K562 (cell line): ENCODE measurements at regions not wholly inside any gene's neighbourhood (a gene's known extent, or its start where the extent isn't known, plus 50 kb on each side); places are given as distances from the start of the nearest gene placed in this dataset.

ENCODE experiments used
- E2F3 ChIP-seq: fragments of 250-450 bp; sonication (Bioruptor Pico); IDR thresholded peaks from 2 replicates; pipeline ENCODE4 v1.4.0; 2020; ENCODE audit warnings: mild to moderate bottlenecking
- ETV1 ChIP-seq: fragments of 450-650 bp; conservative IDR thresholded peaks from 2 replicates; pipeline ENCODE4 v1.6.1; 2016; ENCODE audit warnings: missing genetic modification characterization, control low read depth, low read depth, missing compliant biosample characterization
- FOXJ3 ChIP-seq: sonication (generic); formaldehyde crosslinking; IDR thresholded peaks from 2 replicates; pipeline ENCODE4 v1.4.0; 2020; ENCODE audit warnings: mild to moderate bottlenecking, missing genetic modification reagents
- FOXK2 ChIP-seq, 2 experiments: fragments of 450-650 bp; IDR thresholded peaks in 1 of 2; conservative IDR thresholded peaks in 1 of 2; 2 replicates each; pipeline ENCODE4 v1.6.1; 2016; ENCODE audit warnings: low read depth in 2 of 2, mild to moderate bottlenecking in 1 of 2
- GABPB1 ChIP-seq: sonication (generic); formaldehyde crosslinking; IDR thresholded peaks from 2 replicates; pipeline ENCODE4 v1.8.0; 2022; ENCODE audit warnings: mild to moderate bottlenecking, missing genetic modification reagents
- SPI1 ChIP-seq: IDR thresholded peaks from 2 replicates; pipeline ENCODE4 v1.6.1; 2011; ENCODE audit warnings: low read depth, low read length, control low read depth, borderline replicate concordance
- SRSF3 ChIP-seq: fragments of 200-400 bp; formaldehyde crosslinking; IDR thresholded peaks from 2 replicates; pipeline ENCODE4 v1.6.1; 2016; ENCODE audit warnings: mild to moderate bottlenecking, low read length, moderate library complexity; ENCODE audit not compliant: insufficient read depth
- TCFL5 ChIP-seq: fragments of 250-450 bp; sonication (Bioruptor Pico); conservative IDR thresholded peaks from 2 replicates; pipeline ENCODE4 v1.6.1; 2021; ENCODE audit warnings: mild to moderate bottlenecking, moderate library complexity, matching md5 sums
- THRAP3 ChIP-seq: fragments of 450-650 bp; IDR thresholded peaks from 2 replicates; pipeline ENCODE4 v1.6.1; 2016; ENCODE audit warnings: mild to moderate bottlenecking, inconsistent platforms, borderline replicate concordance
- ZBTB1 ChIP-seq: sonication (generic); formaldehyde crosslinking; IDR thresholded peaks from 2 replicates; pipeline ENCODE4 v1.8.1; 2023; ENCODE audit warnings: missing genetic modification reagents, low read depth, mild to moderate bottlenecking, borderline replicate concordance
- ZNF551 ChIP-seq: fragments of 250-450 bp; sonication (Bioruptor Pico); IDR thresholded peaks from 2 replicates; pipeline ENCODE4 v1.5.0; 2021; ENCODE audit warnings: mild to moderate bottlenecking, moderate library complexity
- TF ChIP-seq, protein P1 (sequence below): fragments of 250-450 bp; sonication (Bioruptor Pico); IDR thresholded peaks from 2 replicates; pipeline ENCODE4 v1.8.0; 2022; ENCODE audit warnings: moderate library complexity, mild to moderate bottlenecking, inconsistent platforms
- TF ChIP-seq, protein P2 (sequence below): fragments of 250-450 bp; sonication (Bioruptor Pico); IDR thresholded peaks from 2 replicates; pipeline ENCODE4 v1.5.0; 2020; ENCODE audit warnings: mild to moderate bottlenecking
- TF ChIP-seq, protein P3 (sequence below): fragments of 450-650 bp; IDR thresholded peaks from 2 replicates; pipeline ENCODE4 v1.6.1; 2016

DNA sequence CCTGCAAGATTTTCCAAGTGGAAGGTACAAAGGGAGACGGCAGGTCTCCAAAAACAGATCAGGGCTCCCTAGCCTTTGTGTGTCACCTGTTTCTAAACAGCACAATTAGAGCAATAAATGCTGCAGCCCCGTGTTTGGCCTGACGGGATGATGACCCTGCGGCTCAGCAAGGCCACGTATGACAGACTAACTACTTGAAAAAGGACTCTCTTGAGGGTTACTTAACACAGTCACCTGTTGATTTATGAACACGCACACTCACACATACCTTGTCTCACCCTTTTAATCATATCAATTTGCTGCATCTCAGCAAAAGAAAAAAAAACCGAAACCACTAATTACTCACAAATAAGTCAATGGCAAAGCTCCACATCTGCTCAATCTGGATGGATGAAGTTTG lies 199.6 kb upstream of the GAS1 start (continued):
- TF ChIP-seq SPI1 (no peak), SRSF3 (no peak), GABPB1 (CRISPR knock-in tag) (no peak), FOXK2 (conservative IDR thresholded peaks at IDR 0.05 in 1 of 2, IDR thresholded peaks at IDR 0.05 in 1 of 2; ENCODE audit: low read depth in 2 of 2) (no peak), THRAP3 (no peak), ZBTB1 (CRISPR knock-in tag) (no peak), ETV1 (tag) (no peak), ZNF551 (no peak), E2F3 (CRISPR knock-in tag) (no peak), TCFL5 (CRISPR knock-in tag) (no peak), FOXJ3 (CRISPR knock-in tag) (no peak)
- TF ChIP-seq, protein P1, sequence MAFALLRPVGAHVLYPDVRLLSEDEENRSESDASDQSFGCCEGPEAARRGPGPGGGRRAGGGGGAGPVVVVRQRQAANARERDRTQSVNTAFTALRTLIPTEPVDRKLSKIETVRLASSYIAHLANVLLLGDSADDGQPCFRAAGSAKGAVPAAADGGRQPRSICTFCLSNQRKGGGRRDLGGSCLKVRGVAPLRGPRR: no peak
- TF ChIP-seq, protein P2, sequence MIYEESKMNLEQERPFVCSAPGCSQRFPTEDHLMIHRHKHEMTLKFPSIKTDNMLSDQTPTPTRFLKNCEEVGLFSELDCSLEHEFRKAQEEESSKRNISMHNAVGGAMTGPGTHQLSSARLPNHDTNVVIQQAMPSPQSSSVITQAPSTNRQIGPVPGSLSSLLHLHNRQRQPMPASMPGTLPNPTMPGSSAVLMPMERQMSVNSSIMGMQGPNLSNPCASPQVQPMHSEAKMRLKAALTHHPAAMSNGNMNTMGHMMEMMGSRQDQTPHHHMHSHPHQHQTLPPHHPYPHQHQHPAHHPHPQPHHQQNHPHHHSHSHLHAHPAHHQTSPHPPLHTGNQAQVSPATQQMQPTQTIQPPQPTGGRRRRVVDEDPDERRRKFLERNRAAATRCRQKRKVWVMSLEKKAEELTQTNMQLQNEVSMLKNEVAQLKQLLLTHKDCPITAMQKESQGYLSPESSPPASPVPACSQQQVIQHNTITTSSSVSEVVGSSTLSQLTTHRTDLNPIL (CRISPR knock-in tag): no peak
- TF ChIP-seq, protein P3, sequence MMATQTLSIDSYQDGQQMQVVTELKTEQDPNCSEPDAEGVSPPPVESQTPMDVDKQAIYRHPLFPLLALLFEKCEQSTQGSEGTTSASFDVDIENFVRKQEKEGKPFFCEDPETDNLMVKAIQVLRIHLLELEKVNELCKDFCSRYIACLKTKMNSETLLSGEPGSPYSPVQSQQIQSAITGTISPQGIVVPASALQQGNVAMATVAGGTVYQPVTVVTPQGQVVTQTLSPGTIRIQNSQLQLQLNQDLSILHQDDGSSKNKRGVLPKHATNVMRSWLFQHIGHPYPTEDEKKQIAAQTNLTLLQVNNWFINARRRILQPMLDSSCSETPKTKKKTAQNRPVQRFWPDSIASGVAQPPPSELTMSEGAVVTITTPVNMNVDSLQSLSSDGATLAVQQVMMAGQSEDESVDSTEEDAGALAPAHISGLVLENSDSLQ: no peak
